ENCODE measurements at regions not wholly inside any gene's neighbourhood (a gene's known extent, or its start where the extent isn't known, plus 50 kb on each side); places are given as distances from the start of the nearest gene placed in this dataset.

DNA sequence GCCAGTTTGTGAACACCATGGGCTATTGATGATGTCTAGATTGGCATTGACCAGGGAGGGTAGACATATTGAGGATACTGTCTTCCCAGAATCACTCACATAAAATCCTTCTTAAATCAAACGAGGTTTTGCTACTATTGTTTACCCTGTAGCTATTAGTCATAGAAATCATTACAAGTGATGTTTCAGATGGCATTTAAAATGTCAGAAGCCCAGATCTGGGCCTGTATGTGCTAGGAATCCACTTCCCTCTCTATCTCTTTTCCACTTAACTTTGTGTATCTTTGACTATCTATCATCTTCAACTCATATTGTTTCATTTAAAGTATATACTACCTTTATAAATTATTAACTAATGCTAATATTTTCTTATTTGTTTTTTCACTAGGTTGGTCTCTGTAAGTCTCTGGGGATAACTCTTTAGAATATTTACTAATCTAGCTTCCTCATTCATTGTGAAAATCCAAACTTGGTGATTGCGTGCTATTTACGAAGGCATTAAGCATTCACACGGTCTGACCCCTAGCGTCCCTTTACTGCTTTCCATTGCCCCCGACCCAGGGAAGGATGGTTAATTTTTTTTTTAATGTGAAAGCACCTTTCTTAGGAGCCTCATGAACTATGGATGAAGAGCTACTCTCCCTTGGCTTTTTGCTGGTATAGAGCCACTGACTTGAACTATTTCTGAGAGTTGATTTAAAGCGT lies 281.8 kb downstream of the GPATCH2 start:
- TF ChIP-seq POLR2AphosphoS5 (IDR thresholded peaks at IDR 0.05; ENCODE audit: low read depth, low read length) (no peak), FOXP2 (optimal IDR thresholded peaks at IDR 0.05; ENCODE audit: borderline replicate concordance, extremely low read depth, extremely low read length, insufficient read depth) (no peak), TAF1 (IDR thresholded peaks at IDR 0.05; ENCODE audit: borderline replicate concordance, insufficient read depth, low read length) (no peak), SIN3A (IDR thresholded peaks at IDR 0.05; ENCODE audit: borderline replicate concordance, insufficient read depth, low read length) (no peak)
- TF ChIP-seq, protein P1, sequence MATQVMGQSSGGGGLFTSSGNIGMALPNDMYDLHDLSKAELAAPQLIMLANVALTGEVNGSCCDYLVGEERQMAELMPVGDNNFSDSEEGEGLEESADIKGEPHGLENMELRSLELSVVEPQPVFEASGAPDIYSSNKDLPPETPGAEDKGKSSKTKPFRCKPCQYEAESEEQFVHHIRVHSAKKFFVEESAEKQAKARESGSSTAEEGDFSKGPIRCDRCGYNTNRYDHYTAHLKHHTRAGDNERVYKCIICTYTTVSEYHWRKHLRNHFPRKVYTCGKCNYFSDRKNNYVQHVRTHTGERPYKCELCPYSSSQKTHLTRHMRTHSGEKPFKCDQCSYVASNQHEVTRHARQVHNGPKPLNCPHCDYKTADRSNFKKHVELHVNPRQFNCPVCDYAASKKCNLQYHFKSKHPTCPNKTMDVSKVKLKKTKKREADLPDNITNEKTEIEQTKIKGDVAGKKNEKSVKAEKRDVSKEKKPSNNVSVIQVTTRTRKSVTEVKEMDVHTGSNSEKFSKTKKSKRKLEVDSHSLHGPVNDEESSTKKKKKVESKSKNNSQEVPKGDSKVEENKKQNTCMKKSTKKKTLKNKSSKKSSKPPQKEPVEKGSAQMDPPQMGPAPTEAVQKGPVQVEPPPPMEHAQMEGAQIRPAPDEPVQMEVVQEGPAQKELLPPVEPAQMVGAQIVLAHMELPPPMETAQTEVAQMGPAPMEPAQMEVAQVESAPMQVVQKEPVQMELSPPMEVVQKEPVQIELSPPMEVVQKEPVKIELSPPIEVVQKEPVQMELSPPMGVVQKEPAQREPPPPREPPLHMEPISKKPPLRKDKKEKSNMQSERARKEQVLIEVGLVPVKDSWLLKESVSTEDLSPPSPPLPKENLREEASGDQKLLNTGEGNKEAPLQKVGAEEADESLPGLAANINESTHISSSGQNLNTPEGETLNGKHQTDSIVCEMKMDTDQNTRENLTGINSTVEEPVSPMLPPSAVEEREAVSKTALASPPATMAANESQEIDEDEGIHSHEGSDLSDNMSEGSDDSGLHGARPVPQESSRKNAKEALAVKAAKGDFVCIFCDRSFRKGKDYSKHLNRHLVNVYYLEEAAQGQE (IDR thresholded peaks at IDR 0.05; ENCODE audit: insufficient read depth in 1 of 2, low read depth in 2 of 2, low read length in 2 of 2) = no peak

Data from PFSK-1 (cell line).